ENCODE measurements at regions not wholly inside any gene's neighbourhood (a gene's known extent, or its start where the extent isn't known, plus 50 kb on each side); places are given as distances from the start of the nearest gene placed in this dataset.

DNA sequence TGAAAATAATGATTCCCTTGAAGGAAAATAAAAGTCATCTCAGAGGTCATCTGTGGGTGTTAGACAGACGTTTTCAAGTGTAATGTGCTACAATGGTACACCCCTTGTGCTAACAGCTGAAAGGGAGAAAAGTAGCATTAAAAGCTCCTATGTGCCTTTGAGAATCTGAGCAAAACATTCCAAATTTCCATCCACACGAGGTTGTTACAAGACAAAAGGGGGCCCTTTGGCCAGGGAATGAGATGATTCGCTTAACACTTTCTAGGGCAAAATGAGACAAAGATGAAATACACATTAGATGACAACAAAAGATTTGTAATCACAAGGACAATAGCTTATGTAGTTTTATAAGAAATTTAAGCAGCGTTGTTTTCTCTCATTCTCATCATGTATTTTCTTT, 303.6 kb downstream of the LMX1A start:
- H3K9me3 ChIP-seq (ENCODE audit: insufficient read depth, low read depth, low read length), result no peaks in the 10 kb centered on the region
- no peak overlapping the region for H3K4me3 ChIP-seq (ENCODE audit: low read length)
- peaks cover 19% of the 10 kb centered on the region for H3K4me1 ChIP-seq (ENCODE audit: insufficient read depth, low read length)
- H3K27me3 ChIP-seq (ENCODE audit: insufficient read depth, low read length), result no peaks in the 10 kb centered on the region
- no peak overlapping the region for H3K9ac ChIP-seq (ENCODE audit: low read depth, low read length)
- H3K27ac ChIP-seq (ENCODE audit: low read length), result no peak overlapping the region
- no peaks in the 10 kb centered on the region for H3K36me3 ChIP-seq (ENCODE audit: insufficient read depth, low read depth, low read length)

DNA sequence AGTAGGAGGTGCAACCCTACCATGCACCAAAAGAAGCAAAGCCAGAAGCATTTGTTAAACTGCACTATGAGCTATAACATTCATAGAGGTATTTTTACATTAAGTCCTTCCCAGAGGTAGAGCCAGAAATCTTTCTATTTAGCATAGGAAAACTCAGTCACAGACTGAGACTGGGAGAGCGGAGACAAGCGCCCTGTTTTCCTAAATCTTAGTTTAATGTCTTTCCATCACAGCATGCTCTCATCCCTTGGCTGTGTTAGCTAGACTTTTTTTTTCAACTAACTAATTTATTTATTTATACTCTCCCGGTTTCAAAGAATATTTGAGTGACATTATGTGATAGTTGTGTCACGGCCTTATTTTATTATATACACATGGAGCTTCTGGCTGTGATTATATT, 304.1 kb downstream of the LMX1A start:
- Histone ChIP-seq H3K27ac (ENCODE audit: low read length) (no peak overlapping the region), H3K9ac (ENCODE audit: low read depth, low read length) (no peak overlapping the region), H3K27me3 (ENCODE audit: insufficient read depth, low read length) (no peaks in the 10 kb centered on the region), H3K36me3 (ENCODE audit: insufficient read depth, low read depth, low read length) (no peaks in the 10 kb centered on the region), H3K4me1 (ENCODE audit: insufficient read depth, low read length) (peaks cover 20% of the 10 kb centered on the region), H3K4me3 (ENCODE audit: low read length) (no peak overlapping the region), H3K9me3 (ENCODE audit: insufficient read depth, low read depth, low read length) (no peaks in the 10 kb centered on the region)

DNA sequence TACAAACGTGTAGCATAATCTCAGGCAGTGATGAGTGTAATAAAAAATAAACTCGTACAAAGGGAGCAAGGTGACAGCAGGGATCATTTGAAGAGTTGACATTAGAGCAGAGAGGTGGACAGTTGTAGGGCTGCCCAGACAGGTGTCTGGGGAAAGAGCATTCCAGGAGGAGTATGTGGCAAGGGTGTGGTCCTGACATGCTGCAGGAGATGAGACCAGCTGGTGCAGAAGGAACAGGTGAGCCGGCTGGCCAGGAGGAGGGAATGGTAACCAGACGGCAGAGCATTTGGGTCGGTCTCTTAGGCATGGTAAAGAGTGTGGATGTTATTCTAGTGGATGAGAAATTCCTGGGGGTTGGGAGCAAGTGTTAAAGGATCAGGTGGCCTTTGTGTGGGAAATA, 306.3 kb downstream of the LMX1A start:
- Histone ChIP-seq H3K9me3 (ENCODE audit: insufficient read depth, low read depth, low read length) (no peaks in the 10 kb centered on the region), H3K9ac (ENCODE audit: low read depth, low read length) (no peak overlapping the region), H3K4me3 (ENCODE audit: low read length) (no peak overlapping the region), H3K36me3 (ENCODE audit: insufficient read depth, low read depth, low read length) (no peaks in the 10 kb centered on the region), H3K27me3 (ENCODE audit: insufficient read depth, low read length) (no peaks in the 10 kb centered on the region), H3K27ac (ENCODE audit: low read length) (no peak overlapping the region), H3K4me1 (ENCODE audit: insufficient read depth, low read length) (peaks cover 24% of the 10 kb centered on the region)

DNA sequence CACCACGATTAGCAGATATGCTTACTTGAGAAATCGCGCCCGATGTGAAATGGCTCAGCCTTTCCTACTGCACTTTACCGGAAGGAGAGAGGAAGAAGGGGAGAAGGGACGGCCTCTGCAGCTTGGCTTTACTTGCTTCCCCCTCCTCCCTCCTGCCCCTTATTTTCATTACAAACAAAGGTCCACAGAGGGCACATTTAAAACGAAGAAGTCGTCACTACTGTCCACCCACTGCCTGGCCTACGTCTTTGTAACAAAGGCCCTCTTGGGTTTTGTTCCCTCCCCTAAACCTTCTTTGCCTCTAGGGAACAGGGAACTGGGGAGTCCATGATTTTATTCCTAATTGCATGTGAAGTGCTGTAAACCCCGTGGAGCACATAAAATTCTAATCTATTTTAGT, 308.5 kb downstream of the LMX1A start:
- peaks cover 15% of the 10 kb centered on the region for H3K4me1 ChIP-seq (ENCODE audit: insufficient read depth, low read length)
- no peak overlapping the region for H3K9ac ChIP-seq (ENCODE audit: low read depth, low read length)
- H3K27ac ChIP-seq (ENCODE audit: low read length), result no peak overlapping the region
- no peaks in the 10 kb centered on the region for H3K36me3 ChIP-seq (ENCODE audit: insufficient read depth, low read depth, low read length)
- H3K9me3 ChIP-seq (ENCODE audit: insufficient read depth, low read depth, low read length), result no peaks in the 10 kb centered on the region
- no peak overlapping the region for H3K4me3 ChIP-seq (ENCODE audit: low read length)
- H3K27me3 ChIP-seq (ENCODE audit: insufficient read depth, low read length), result no peaks in the 10 kb centered on the region

DNA sequence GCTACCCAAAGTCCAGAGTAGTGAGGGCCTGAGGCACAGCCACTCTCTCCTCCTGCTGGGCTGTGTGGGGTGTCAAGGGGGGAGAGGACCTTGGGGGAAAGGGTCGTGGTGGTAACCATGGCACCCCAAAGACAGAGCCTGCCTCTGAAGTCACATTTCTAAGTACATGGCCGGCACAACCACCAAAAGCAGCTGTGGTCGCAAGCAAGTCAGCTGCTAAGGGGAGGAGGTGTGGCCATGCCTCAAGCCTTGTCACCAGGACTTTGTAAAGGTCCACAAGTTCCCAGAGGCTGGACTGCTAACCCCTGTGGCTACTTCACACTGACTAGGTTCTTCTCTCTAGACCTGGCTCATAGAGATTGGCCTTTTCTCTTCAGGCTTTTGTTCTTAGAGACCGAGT, 310.6 kb downstream of the LMX1A start:
- H3K27me3 ChIP-seq (ENCODE audit: insufficient read depth, low read length), result no peaks in the 10 kb centered on the region
- H3K9me3 ChIP-seq (ENCODE audit: insufficient read depth, low read depth, low read length), result no peaks in the 10 kb centered on the region
- no peak overlapping the region for H3K9ac ChIP-seq (ENCODE audit: low read depth, low read length)
- peaks cover 10% of the 10 kb centered on the region; the same call in 1 of the 2 replicates for H3K4me1 ChIP-seq (ENCODE audit: insufficient read depth, low read length)
- H3K36me3 ChIP-seq (ENCODE audit: insufficient read depth, low read depth, low read length), result no peaks in the 10 kb centered on the region
- no peak overlapping the region for H3K4me3 ChIP-seq (ENCODE audit: low read length)
- H3K27ac ChIP-seq (ENCODE audit: low read length), result no peak overlapping the region

DNA sequence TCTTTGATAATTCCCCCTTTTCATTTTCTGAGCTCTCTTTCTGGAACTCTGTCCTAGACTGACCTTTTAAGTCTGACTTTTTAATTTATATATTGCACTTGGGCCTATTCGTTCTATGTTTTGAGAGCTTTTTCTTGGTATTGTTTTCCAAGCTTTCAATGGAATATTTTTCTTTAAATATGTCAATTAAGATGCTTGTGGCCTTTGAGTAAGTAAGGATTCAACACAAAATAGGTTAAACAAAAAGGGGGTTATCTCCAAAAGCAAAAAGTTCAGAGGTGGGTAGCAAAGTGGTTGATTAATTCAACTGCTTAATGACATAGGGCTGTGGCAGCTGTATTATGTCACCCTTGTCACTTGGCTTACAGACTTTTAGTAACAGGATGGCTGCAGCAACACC, 315.9 kb downstream of the LMX1A start:
- Histone ChIP-seq H3K4me1 (ENCODE audit: insufficient read depth, low read length) (no peaks in the 10 kb centered on the region), H3K9me3 (ENCODE audit: insufficient read depth, low read depth, low read length) (no peaks in the 10 kb centered on the region), H3K36me3 (ENCODE audit: insufficient read depth, low read depth, low read length) (no peaks in the 10 kb centered on the region), H3K9ac (ENCODE audit: low read depth, low read length) (no peak overlapping the region), H3K27me3 (ENCODE audit: insufficient read depth, low read length) (no peaks in the 10 kb centered on the region), H3K4me3 (ENCODE audit: low read length) (no peak overlapping the region), H3K27ac (ENCODE audit: low read length) (no peak overlapping the region)

DNA sequence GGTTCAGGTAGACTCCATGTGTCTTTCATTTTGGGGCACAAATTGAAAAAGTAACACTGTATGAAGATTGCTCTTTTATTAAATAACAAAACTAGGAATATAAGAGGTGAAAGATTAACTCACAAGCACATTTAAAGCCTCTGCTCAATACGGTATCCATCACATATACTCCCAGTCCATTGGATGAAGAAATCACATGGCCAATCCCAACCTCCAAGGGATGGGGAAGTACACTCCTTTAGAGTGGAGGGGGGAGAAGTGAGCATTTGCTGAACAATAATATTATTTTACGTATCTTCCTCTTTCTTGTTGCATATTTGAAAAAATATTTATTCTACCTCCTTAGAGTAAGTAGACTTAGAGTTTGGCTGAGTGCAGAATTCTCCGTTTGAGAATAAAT, 316.5 kb downstream of the LMX1A start:
- no peak overlapping the region for H3K27ac ChIP-seq (ENCODE audit: low read length)
- H3K9ac ChIP-seq (ENCODE audit: low read depth, low read length), result no peak overlapping the region
- no peaks in the 10 kb centered on the region for H3K4me1 ChIP-seq (ENCODE audit: insufficient read depth, low read length)
- H3K27me3 ChIP-seq (ENCODE audit: insufficient read depth, low read length), result no peaks in the 10 kb centered on the region
- H3K36me3 ChIP-seq (ENCODE audit: insufficient read depth, low read depth, low read length), result no peaks in the 10 kb centered on the region
- H3K4me3 ChIP-seq (ENCODE audit: low read length), result no peak overlapping the region
- no peaks in the 10 kb centered on the region for H3K9me3 ChIP-seq (ENCODE audit: insufficient read depth, low read depth, low read length)

DNA sequence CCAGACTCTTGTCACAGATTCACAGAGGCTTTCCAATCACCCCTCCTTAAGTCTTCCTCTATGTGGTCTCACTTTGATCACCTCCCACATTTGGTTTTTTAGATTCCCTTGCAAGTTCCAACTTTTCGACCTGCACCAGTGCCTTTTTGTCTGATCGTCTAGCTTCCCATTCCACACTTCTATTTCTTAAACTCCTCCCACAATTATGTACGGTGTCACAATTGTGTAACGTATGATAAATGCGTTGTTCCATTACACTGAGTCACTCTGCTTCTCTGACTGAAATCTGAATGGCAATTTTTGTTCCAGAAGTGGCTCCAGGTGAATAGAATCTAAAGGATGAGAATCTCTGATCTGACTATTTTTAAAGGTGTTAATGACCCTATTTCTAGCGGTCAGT, 320.1 kb downstream of the LMX1A start:
- no peaks in the 10 kb centered on the region for H3K27me3 ChIP-seq (ENCODE audit: insufficient read depth, low read length)
- H3K4me1 ChIP-seq (ENCODE audit: insufficient read depth, low read length), result no peaks in the 10 kb centered on the region
- H3K4me3 ChIP-seq (ENCODE audit: low read length), result no peak overlapping the region
- no peak overlapping the region for H3K9ac ChIP-seq (ENCODE audit: low read depth, low read length)
- no peaks in the 10 kb centered on the region for H3K9me3 ChIP-seq (ENCODE audit: insufficient read depth, low read depth, low read length)
- no peaks in the 10 kb centered on the region for H3K36me3 ChIP-seq (ENCODE audit: insufficient read depth, low read depth, low read length)
- H3K27ac ChIP-seq (ENCODE audit: low read length), result no peak overlapping the region

DNA sequence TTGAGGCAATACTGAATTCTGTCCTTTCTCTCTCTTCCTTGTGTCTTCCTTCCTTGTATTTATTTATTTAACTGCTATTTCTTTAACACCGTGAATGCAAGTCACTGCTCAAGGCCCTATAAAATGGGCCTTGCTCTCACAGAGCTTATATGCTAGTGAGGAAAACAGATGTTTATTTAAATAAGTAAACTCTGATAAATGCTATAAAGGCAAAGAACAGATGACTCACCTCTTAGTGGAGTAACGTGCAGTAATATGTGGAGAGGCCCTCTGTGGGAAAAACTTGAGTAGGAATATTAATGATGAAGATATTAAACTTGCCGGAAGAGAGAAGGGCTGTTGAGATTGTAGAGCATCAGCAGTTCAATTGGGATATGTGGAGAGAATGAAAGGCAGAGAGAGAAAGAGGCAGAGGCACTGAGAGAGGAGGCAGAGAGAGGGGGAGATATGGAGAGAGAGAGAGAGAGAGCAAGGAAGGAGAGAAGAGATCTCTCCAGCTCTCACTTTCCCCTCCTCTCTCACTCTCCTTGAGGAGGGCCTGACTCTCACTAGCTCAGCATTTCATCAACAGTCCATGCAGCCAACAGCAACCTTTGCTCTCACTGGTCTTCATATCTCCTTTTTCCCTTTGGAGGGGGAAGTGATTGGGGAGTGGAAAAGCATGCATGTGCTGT, 322.2 kb downstream of the LMX1A start:
- no peaks in the 10 kb centered on the region for H3K4me1 ChIP-seq (ENCODE audit: insufficient read depth, low read length)
- no peak overlapping the region for H3K4me3 ChIP-seq (ENCODE audit: low read length)
- no peaks in the 10 kb centered on the region for H3K27me3 ChIP-seq (ENCODE audit: insufficient read depth, low read length)
- H3K9ac ChIP-seq (ENCODE audit: low read depth, low read length), result no peak overlapping the region
- no peaks in the 10 kb centered on the region for H3K9me3 ChIP-seq (ENCODE audit: insufficient read depth, low read depth, low read length)
- H3K27ac ChIP-seq (ENCODE audit: low read length), result no peak overlapping the region
- no peaks in the 10 kb centered on the region for H3K36me3 ChIP-seq (ENCODE audit: insufficient read depth, low read depth, low read length)

DNA sequence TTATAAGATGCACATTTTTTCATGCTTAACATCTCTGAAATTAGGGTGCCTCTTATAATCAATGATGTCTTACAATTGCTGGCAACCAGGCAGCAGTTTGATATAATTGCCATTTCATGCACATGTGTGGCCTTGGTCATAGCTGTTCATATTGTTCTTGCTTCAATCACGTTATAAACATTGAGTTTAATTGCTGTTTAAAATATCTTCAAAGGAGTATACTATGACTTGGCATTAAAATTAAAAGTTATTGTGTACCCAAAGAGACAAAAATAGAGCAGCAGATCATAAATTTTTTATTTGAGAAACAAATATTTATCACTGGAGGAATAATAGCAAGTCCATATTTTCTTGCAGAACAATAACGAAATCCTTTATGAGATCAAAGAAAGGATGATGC, 325.5 kb downstream of the LMX1A start:
- no peak overlapping the region for H3K4me3 ChIP-seq (ENCODE audit: low read length)
- H3K9ac ChIP-seq (ENCODE audit: low read depth, low read length), result no peak overlapping the region
- no peaks in the 10 kb centered on the region for H3K4me1 ChIP-seq (ENCODE audit: insufficient read depth, low read length)
- no peaks in the 10 kb centered on the region for H3K27me3 ChIP-seq (ENCODE audit: insufficient read depth, low read length)
- no peak overlapping the region for H3K27ac ChIP-seq (ENCODE audit: low read length)
- no peaks in the 10 kb centered on the region for H3K9me3 ChIP-seq (ENCODE audit: insufficient read depth, low read depth, low read length)
- H3K36me3 ChIP-seq (ENCODE audit: insufficient read depth, low read depth, low read length), result no peaks in the 10 kb centered on the region

DNA sequence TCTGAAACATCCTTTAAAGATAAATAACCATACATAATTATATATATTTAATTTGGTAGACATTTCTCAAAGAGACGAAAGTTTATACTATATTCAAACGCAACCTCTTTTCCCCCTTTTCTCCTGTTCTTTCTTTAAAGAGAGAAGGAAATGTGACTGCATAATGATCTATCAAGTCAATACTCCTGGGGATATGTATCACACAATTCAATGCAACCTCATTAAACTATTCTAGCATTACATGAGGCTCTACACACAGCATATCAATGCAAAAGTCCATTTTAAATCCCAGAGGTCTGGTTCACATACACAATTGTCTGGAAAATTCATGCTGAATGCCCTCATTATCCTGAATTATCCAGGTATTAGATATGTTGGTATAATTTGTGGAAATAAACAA, 330.7 kb downstream of the LMX1A start:
- Histone ChIP-seq H3K36me3 (ENCODE audit: insufficient read depth, low read depth, low read length) (no peaks in the 10 kb centered on the region), H3K9ac (ENCODE audit: low read depth, low read length) (no peak overlapping the region), H3K27ac (ENCODE audit: low read length) (no peak overlapping the region), H3K4me3 (ENCODE audit: low read length) (no peak overlapping the region), H3K4me1 (ENCODE audit: insufficient read depth, low read length) (no peaks in the 10 kb centered on the region), H3K27me3 (ENCODE audit: insufficient read depth, low read length) (no peaks in the 10 kb centered on the region), H3K9me3 (ENCODE audit: insufficient read depth, low read depth, low read length) (peaks cover 22% of the 10 kb centered on the region)

DNA sequence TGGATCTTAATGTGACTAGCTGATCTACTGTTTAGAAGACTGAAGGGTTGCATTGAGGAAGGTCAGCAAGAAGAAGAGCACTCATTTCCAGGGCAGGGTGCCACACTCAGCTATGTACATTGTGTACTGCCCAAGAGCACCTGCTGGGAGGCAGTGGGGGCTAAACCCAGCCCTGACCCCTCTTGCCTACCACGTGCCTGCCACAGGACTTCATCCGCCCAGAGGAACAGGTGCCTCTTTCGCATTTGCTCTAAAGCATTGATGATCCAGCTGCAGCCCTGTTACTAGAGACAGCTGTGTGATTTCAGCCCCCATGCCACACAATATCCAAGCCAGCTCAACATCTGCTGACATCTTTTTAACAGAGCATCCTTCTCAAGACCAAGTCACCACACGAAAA, 341.8 kb downstream of the LMX1A start:
- no peak overlapping the region for H3K27ac ChIP-seq (ENCODE audit: low read length)
- no peaks in the 10 kb centered on the region for H3K4me1 ChIP-seq (ENCODE audit: insufficient read depth, low read length)
- no peak overlapping the region for H3K9ac ChIP-seq (ENCODE audit: low read depth, low read length)
- H3K36me3 ChIP-seq (ENCODE audit: insufficient read depth, low read depth, low read length), result no peaks in the 10 kb centered on the region
- H3K9me3 ChIP-seq (ENCODE audit: insufficient read depth, low read depth, low read length), result no peaks in the 10 kb centered on the region
- H3K4me3 ChIP-seq (ENCODE audit: low read length), result no peak overlapping the region
- no peaks in the 10 kb centered on the region for H3K27me3 ChIP-seq (ENCODE audit: insufficient read depth, low read length)
